Spleen (tissue), 7 donors: ENCODE measurements at regions not wholly inside any gene's neighbourhood (a gene's known extent, or its start where the extent isn't known, plus 50 kb on each side); places are given as distances from the start of the nearest gene placed in this dataset.

Experiments used
- POLR2A ChIP-seq, 3 donors: fragments of 450-650 bp; IDR thresholded peaks; one replicate each; pipeline ENCODE4 v1.5.1; 2017; ENCODE audit warnings: antibody characterized with exemption in 3 of 3, mild to moderate bottlenecking in 1 of 3
- TF ChIP-seq, protein P1 (sequence below), 11 experiments: fragments of 200-600 bp in 7 of 11; fragments of 450-650 bp in 4 of 11; sonication (generic) in 4 of 11; IDR thresholded peaks in 8 of 11; conservative IDR thresholded peaks in 3 of 11; 1 replicate in 7 of 11; 2 replicates in 4 of 11; pipeline versions ENCODE4 v1.4.0 to v1.8.0; 2016 to 2021; ENCODE audit warnings: antibody characterized with exemption in 11 of 11, inconsistent platforms in 4 of 11, mild to moderate bottlenecking in 1 of 11
- donor health status: DM: no; HTN: no; CAD: no; lungs with moderate emphysema.
- donor health status: DM: no; HTN: no; CAD: no.
- donor health status: DM: no; HTN: no; CAD: no.

DNA sequence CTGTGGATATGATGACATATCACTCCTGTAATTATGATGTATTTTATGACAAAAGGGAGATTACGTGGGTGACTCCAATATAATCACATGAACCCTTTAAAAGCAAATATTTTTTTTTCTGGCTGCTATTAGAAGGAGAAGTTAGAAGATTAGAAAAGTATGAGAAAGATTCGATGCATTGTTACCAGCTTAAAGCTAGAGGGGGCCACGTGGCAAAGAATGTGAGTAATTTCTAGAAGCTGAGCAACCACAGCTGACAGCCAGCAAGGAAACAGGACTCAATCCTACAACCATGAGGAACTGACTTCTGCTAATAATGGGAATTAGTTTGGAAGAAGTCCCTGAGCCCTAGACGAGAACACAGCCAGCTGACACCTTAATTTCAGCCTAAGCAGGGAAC, 56.3 kb upstream of the C1orf87 start:
- TF ChIP-seq, protein P1, sequence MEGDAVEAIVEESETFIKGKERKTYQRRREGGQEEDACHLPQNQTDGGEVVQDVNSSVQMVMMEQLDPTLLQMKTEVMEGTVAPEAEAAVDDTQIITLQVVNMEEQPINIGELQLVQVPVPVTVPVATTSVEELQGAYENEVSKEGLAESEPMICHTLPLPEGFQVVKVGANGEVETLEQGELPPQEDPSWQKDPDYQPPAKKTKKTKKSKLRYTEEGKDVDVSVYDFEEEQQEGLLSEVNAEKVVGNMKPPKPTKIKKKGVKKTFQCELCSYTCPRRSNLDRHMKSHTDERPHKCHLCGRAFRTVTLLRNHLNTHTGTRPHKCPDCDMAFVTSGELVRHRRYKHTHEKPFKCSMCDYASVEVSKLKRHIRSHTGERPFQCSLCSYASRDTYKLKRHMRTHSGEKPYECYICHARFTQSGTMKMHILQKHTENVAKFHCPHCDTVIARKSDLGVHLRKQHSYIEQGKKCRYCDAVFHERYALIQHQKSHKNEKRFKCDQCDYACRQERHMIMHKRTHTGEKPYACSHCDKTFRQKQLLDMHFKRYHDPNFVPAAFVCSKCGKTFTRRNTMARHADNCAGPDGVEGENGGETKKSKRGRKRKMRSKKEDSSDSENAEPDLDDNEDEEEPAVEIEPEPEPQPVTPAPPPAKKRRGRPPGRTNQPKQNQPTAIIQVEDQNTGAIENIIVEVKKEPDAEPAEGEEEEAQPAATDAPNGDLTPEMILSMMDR (IDR thresholded peaks at IDR 0.05 in 8 of 11, conservative IDR thresholded peaks at IDR 0.05 in 3 of 11): no peak
- TF ChIP-seq POLR2A (IDR thresholded peaks at IDR 0.05): no peak
